GM12891 (cell line): ENCODE measurements at regions not wholly inside any gene's neighbourhood (a gene's known extent, or its start where the extent isn't known, plus 50 kb on each side); places are given as distances from the start of the nearest gene placed in this dataset.
A peak's percentile ranks its signal among the peaks of the same experiment; 100 is the strongest.

Experiments used
- DNase-seq: peaks from one replicate; pipeline ENCODE4 v3.0.0; 2011; ENCODE audit warnings: low spot score; ENCODE audit not compliant: insufficient read length
- FAIRE-seq: peaks from 2 replicates; lab custom pipeline; 2011; peaks lifted over from hg19 to GRCh38; lab: Jason Lieb, UNC
- PAX5 ChIP-seq: IDR thresholded peaks from 2 replicates; pipeline ENCODE4 v1.6.1; 2011; ENCODE audit warnings: low read length, moderate library complexity, mild to moderate bottlenecking; ENCODE audit not compliant: insufficient read depth, severe bottlenecking
- POLR2A ChIP-seq: IDR thresholded peaks from 2 replicates; pipeline ENCODE4 v1.6.1; 2011; ENCODE audit warnings: low read depth, low read length, control low read depth
- POLR2AphosphoS5 ChIP-seq: IDR thresholded peaks from 2 replicates; pipeline ENCODE4 v1.6.1; 2011; ENCODE audit warnings: low read depth, low read length, control low read depth
- POU2F2 ChIP-seq: IDR thresholded peaks from 2 replicates; pipeline ENCODE4 v1.6.1; 2011; ENCODE audit warnings: low read depth, mild to moderate bottlenecking, control low read depth, low read length, moderate library complexity
- SPI1 ChIP-seq: IDR thresholded peaks from 2 replicates; pipeline ENCODE4 v1.6.1; 2011; ENCODE audit warnings: low read depth, low read length, control low read depth
- TAF1 ChIP-seq: IDR thresholded peaks from 2 replicates; pipeline ENCODE4 v1.6.1; 2011; ENCODE audit warnings: low read depth, low read length, control low read depth

DNA sequence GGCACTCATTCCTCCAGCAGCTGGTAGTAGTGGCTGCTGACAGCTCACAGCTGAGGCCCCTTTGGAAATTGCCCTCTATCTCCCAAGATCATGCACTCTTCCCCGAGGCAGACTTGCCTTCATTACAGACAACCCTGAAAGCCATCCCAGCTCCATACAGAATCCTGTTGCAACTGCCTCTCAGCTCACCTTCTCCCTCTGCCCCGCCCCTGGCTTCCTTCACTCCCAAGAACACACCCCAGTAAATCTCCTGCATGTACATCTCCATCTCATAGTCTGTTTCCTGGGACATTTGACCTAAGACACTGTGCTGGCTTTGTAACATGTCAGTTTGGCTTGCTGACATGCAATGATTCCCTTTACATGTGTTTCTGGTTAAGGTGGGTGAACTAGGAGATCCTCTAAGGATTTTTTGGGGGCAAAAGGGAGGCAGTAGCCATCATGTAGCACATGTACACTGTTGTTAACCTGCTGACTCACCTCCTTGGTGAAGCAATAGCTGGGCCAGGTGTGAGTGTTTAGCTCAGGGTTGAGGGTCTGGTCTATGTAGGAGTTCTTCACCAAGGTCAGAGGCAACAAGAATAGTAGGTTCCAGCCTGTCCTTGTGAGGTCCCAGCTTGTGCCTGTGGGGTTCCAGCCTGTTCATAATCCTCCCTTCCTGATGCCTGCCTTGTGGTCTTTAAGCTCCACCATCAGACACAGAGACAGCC, 179.6 kb downstream of the CSNK2A3 start:
- TF ChIP-seq PAX5, result no peak
- no peak for TF ChIP-seq POLR2A
- TF ChIP-seq TAF1, result no peak
- no peak for TF ChIP-seq POU2F2
- no peak for TF ChIP-seq SPI1
- no peak for TF ChIP-seq POLR2AphosphoS5
- FAIRE-seq, result no peak
- no peak for DNase-seq

DNA sequence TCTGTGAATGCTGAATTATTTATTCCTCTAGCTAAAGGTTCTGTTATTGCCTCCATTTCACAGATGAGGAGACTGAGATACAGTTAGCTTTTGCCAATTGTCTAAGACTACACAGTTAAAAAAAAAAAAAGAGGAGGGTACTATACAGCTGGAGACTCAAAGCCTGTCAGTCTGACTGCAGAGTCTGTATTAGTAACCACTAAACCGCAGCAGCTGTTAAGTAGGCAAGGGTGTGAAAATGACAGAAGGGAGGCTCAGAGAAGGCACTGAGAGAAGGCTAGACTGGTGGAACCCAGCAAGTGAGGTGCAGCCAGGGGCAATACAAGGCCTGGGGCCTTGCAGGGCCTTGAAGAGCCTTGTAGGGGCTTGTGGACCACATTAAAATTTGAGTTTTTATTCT, 181.2 kb downstream of the CSNK2A3 start:
- DNase-seq (no peak), FAIRE-seq (no peak)
- TF ChIP-seq POLR2AphosphoS5 (no peak), PAX5 (no peak), TAF1 (no peak), POLR2A (no peak), POU2F2 (no peak), SPI1 (no peak)

DNA sequence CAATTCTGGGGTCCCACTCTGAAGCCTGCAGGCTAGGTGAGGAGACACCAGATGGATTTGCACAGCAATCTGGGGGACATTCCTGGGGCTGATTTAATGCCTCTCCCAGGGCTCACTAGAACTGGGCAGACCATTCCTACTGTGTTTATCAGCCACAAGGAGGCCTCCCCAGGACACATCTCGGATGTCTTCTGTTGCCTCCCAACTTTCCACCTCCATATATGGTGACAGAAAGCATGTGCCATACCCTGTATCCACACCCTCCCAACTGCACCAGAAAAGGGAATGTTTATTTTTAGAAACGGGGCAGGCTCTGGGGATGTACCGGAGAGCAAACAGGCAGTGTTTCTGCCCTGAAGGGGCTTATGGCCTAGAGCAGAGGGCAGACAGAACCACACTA, 181.8 kb downstream of the CSNK2A3 start:
- FAIRE-seq (no peak), DNase-seq (no peak)
- TF ChIP-seq POLR2AphosphoS5 (no peak), TAF1 (no peak), PAX5 (no peak), POLR2A (no peak), SPI1 (no peak), POU2F2 (no peak)

DNA sequence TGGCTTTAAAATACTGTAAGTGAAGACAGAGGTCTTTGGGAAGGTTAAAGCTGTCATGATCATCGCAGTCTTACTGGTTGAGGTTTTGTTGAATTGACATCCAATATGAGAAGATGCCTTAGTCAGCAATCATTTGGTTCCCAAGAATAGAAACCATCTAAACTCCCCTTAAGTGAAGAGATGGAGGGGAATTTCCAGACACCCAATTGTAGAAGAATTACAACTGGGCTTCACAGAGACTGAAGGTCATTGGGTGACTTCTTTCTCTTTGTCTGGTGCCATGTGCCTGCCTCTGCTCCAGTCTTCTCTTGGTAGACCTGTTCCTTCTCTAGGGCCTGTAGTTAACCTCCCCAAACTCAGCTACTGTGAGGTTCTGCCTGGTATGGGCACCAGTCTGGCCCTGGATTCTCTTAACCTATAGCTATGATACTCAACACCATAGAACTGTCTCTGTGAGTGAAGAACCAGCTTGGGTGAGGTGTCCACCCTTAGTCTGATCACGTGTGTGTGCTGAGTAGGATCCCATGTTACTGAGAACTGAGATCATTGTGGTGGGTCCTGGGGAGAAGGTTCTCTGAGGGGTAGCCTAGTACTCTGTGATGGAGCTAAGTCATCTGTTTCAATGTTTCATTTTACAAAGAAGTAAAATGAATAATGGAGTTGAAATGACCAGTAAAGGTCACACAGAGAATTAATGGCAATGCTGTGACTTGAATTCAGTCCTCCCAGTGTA, 182.5 kb downstream of the CSNK2A3 start:
- FAIRE-seq, result no peak
- no peak for TF ChIP-seq TAF1
- no peak for TF ChIP-seq PAX5
- no peak for TF ChIP-seq POLR2A
- no peak for TF ChIP-seq SPI1
- no peak for TF ChIP-seq POLR2AphosphoS5
- TF ChIP-seq POU2F2, result no peak
- DNase-seq, result no peak

DNA sequence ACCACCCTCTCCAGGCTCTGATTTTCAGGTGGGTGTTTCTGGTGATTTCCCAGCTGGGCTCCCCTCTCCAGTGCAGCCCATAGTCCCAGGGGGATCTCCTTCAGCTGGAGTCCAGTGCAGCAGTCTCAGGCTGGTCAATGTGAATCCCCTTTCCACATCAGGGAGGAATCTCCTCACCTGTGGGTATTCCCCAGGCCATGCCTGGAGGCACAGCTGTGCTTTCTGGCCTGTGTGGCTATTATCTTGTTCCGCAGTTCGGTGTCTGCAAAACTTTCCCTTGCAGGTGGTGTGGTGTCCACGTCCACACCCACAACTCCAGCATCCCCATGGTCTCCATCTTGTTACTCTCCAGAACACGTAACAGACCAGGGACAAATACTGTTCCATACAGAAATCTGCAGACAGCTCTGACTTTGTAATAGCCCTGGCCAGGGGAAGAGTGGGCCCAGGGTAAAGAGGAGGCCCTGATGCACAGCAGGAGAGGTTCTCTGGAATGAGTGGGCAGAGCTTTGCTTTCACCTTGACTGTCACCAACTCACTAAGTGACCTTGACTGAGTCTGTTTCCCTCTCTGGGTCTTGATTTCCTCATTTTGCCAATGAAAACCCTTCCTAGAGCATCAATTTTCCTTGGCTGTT, 183.2 kb downstream of the CSNK2A3 start:
- DNase-seq (no peak), FAIRE-seq (no peak)

DNA sequence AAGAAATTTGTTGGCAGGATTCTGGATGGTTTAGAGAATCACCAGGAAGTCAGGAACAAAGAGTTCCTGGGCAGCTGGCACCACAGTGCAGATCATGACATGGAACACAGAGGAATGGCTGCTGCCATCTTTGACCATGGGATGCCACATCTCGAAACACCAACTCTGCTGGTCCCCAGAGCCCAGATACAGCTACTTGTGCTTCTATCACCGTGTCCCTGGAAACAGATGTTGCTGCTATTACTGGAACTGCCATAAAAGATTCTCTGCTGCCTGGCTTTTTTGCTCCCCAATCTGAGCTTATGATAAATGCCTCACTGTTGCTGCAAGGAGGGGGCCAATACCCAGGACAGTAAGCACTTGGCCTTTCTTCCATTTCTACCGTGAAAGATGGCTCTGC, 185.2 kb downstream of the CSNK2A3 start:
- FAIRE-seq (no peak), DNase-seq (no peak)
- no peak for TF ChIP-seq POLR2AphosphoS5
- no peak for TF ChIP-seq POLR2A
- no peak for TF ChIP-seq PAX5
- no peak for TF ChIP-seq SPI1
- no peak for TF ChIP-seq POU2F2
- TF ChIP-seq TAF1, result no peak

More for the DNA sequence above, 183.2 kb downstream of the CSNK2A3 start:
- TF ChIP-seq SPI1, result 0 out of 2 replicates have a peak, but pooled peaks have one; percentile 2
- no peak for TF ChIP-seq PAX5

GRCh38 chr11:11164334-11164690, 188.7 kb downstream of the CSNK2A3 start:
- DNase-seq (no peak), FAIRE-seq (no peak)
- TF ChIP-seq PAX5 (no peak), SPI1 (no peak), POLR2AphosphoS5 (no peak), POLR2A (no peak), POU2F2 (no peak), TAF1 (no peak)

GRCh38 chr11:11163669-11164333, 189.2 kb downstream of the CSNK2A3 start:
- FAIRE-seq (no peak), DNase-seq (no peak)
- TF ChIP-seq SPI1 (no peak), POLR2AphosphoS5 (no peak), PAX5 (no peak), TAF1 (no peak), POLR2A (no peak), POU2F2 (no peak)

GRCh38 chr11:11163236-11163635, 189.8 kb downstream of the CSNK2A3 start:
- no peak for TF ChIP-seq PAX5
- no peak for TF ChIP-seq TAF1
- TF ChIP-seq POU2F2, result no peak
- no peak for TF ChIP-seq POLR2A
- no peak for TF ChIP-seq POLR2AphosphoS5
- TF ChIP-seq SPI1, result no peak
- FAIRE-seq (no peak), DNase-seq (no peak)

- no peak for FAIRE-seq
- peak; percentile 11 for DNase-seq
- TF ChIP-seq SPI1, result no peak
- no peak for TF ChIP-seq POLR2AphosphoS5
- no peak for TF ChIP-seq POU2F2
- no peak for TF ChIP-seq TAF1
- no peak for TF ChIP-seq POLR2A
- TF ChIP-seq PAX5, result no peak
Observed at GRCh38 chr11:11157185-11157584, 195.9 kb downstream of the CSNK2A3 start.
